ENCODE measurements at regions not wholly inside any gene's neighbourhood (a gene's known extent, or its start where the extent isn't known, plus 50 kb on each side); places are given as distances from the start of the nearest gene placed in this dataset.
A peak's percentile ranks its signal among the peaks of the same experiment; 100 is the strongest.

DNA sequence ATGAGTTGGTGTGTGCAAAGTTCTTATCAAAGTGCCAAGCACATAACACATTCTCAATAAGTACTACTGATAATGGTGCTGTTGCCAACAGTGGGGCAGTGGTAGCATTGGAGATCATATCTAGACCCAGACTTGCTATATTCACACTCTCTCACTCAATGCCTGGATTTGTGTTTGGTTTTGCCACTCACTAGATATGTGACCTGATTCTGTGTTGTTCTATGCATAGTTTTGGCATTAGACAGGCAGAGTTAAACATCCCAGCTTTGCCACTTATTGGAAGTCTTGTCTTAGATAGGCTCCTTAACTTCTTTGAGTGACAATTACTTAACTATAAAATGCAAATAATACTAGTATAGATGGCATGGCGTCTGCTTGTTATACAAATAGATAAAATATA is 642.6 kb upstream of the CCDC179 start:
- no peaks in the 10 kb centered on the region for H3K9me3 ChIP-seq (ENCODE audit: control insufficient read depth in 2 of 2, insufficient read depth in 1 of 2, low read length in 1 of 2)
- no peak overlapping the region for H3K4me3 ChIP-seq (ENCODE audit: low read length in 2 of 2)
- no peak for DNase-seq (ENCODE audit: low read depth in 6 of 9, low spot score in 9 of 9)
- 86% methylated on average over 1 of the region's 1 CpG for WGBS
- no peak overlapping the region for H3K27ac ChIP-seq (ENCODE audit: low read depth in 1 of 2, low read length in 1 of 2)
- no peaks in the 10 kb centered on the region for H3K36me3 ChIP-seq (ENCODE audit: control insufficient read depth in 2 of 2, insufficient read depth in 2 of 2, low read length in 1 of 2)
- no peaks in the 10 kb centered on the region for H3K27me3 ChIP-seq (ENCODE audit: control insufficient read depth in 2 of 2, insufficient read depth in 1 of 2, low read length in 1 of 2)
- H3K4me1 ChIP-seq (ENCODE audit: control insufficient read depth in 2 of 2, insufficient read depth in 2 of 2, low read length in 2 of 2) = no peaks in the 10 kb centered on the region

- Histone ChIP-seq H3K27ac (ENCODE audit: low read depth in 1 of 2, low read length in 1 of 2) (no peak overlapping the region), H3K4me3 (ENCODE audit: low read length in 2 of 2) (no peak overlapping the region), H3K27me3 (ENCODE audit: control insufficient read depth in 2 of 2, insufficient read depth in 1 of 2, low read length in 1 of 2) (no peaks in the 10 kb centered on the region), H3K9me3 (ENCODE audit: control insufficient read depth in 2 of 2, insufficient read depth in 1 of 2, low read length in 1 of 2) (no peaks in the 10 kb centered on the region), H3K36me3 (ENCODE audit: control insufficient read depth in 2 of 2, insufficient read depth in 2 of 2, low read length in 1 of 2) (no peaks in the 10 kb centered on the region), H3K4me1 (ENCODE audit: control insufficient read depth in 2 of 2, insufficient read depth in 2 of 2, low read length in 2 of 2) (no peaks in the 10 kb centered on the region)
- no peak for DNase-seq (ENCODE audit: low read depth in 6 of 9, low spot score in 9 of 9)
Observed at GRCh38 chr11:23509023-23509422, 648.7 kb upstream of the CCDC179 start.

DNA sequence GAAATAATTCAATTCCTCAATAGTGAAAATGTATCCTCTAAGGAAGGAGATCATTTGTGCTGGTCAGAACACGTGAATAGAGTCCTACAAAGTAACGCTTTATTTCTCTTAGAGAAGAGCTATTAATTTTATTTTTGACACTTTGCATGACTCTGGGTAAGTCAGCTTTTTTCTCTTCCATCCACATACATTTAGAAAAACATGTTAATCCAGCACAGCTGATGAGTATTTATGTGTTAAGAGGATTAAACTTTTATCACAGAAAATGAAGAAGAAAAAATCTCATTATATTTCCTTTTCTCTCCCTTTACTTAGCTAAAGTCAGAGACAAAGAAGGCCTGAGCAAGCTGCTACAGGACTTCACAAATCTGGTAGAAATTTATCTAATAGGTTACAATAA is 649.5 kb upstream of the CCDC179 start:
- 87% methylated on average over 2 of the region's 2 CpGs for WGBS
- no peaks in the 10 kb centered on the region for H3K9me3 ChIP-seq (ENCODE audit: control insufficient read depth in 2 of 2, insufficient read depth in 1 of 2, low read length in 1 of 2)
- no peaks in the 10 kb centered on the region for H3K27me3 ChIP-seq (ENCODE audit: control insufficient read depth in 2 of 2, insufficient read depth in 1 of 2, low read length in 1 of 2)

DNA sequence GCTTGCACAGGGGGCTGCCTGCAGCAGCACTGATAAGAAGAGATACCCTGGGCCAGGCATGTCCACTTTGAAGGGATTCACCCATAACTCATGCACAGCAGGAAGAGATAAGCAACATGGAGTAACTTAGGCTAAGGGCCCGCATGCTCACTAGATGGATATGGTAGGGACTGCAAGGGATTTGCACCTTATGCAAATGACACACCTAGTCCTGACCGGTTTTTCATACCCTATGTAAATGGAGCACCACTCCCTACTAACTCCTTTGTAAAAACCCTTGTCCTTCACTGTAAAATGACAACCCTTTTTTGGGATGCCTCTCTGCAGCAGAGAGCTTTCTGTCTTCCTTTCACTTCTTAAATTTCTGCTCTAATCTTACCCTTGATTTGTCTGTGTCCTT is 658.9 kb upstream of the CCDC179 start:
- H3K4me1 ChIP-seq (ENCODE audit: control insufficient read depth in 2 of 2, insufficient read depth in 2 of 2, low read length in 2 of 2) = no peaks in the 10 kb centered on the region
- DNase-seq (ENCODE audit: low read depth in 6 of 9, low spot score in 9 of 9) = no peak
- H3K4me3 ChIP-seq (ENCODE audit: low read length in 2 of 2) = no peak overlapping the region
- H3K36me3 ChIP-seq (ENCODE audit: control insufficient read depth in 2 of 2, insufficient read depth in 2 of 2, low read length in 1 of 2) = no peaks in the 10 kb centered on the region
- no peak overlapping the region for H3K27ac ChIP-seq (ENCODE audit: low read depth in 1 of 2, low read length in 1 of 2)
- no peaks in the 10 kb centered on the region for H3K27me3 ChIP-seq (ENCODE audit: control insufficient read depth in 2 of 2, insufficient read depth in 1 of 2, low read length in 1 of 2)
- H3K9me3 ChIP-seq (ENCODE audit: control insufficient read depth in 2 of 2, insufficient read depth in 1 of 2, low read length in 1 of 2) = no peaks in the 10 kb centered on the region
- WGBS = 95% methylated on average over 2 of the region's 2 CpGs

More for the DNA sequence above, 649.5 kb upstream of the CCDC179 start:
- Histone ChIP-seq H3K27ac (ENCODE audit: low read depth in 1 of 2, low read length in 1 of 2) (no peak overlapping the region), H3K4me3 (ENCODE audit: low read length in 2 of 2) (no peak overlapping the region), H3K4me1 (ENCODE audit: control insufficient read depth in 2 of 2, insufficient read depth in 2 of 2, low read length in 2 of 2) (no peaks in the 10 kb centered on the region), H3K36me3 (ENCODE audit: control insufficient read depth in 2 of 2, insufficient read depth in 2 of 2, low read length in 1 of 2) (no peaks in the 10 kb centered on the region)
- no peak for DNase-seq (ENCODE audit: low read depth in 6 of 9, low spot score in 9 of 9)

DNA sequence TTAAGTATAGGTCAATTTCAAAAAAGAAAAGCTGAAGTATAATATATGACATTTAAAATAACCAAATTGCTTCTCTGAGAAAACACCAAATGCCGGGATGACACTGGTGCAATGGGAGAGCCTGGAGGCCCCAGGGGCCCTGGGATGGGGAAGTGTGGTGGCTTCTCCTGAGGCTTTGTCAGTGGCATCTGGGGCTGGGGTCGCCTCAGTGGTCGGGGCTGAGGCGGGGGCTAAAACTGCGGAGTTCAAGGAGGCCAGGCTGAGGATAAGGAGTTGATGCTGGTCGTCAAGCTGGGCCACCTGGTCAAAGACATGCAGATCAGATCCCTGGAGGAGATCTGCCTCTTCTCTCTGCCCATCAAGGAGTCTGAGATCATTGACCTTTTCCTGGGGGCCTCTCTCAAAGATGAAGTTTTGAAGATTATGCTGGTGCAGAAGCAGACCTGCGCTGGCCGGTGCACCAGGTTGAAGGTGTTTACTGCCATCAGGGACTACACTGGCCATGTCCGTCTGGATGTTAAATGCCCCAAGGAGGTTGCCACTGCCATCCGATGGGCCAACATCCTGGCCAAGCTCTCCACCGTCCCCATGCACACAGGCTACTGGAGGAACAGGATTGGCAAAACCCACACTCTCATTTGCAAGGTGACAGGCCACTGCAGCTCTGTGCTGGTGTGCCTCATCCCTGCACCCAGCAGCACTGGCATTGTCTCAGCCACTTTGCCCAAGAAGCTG is 660.1 kb upstream of the CCDC179 start:
- H3K4me3 ChIP-seq (ENCODE audit: low read length in 2 of 2) = no peak overlapping the region
- H3K9me3 ChIP-seq (ENCODE audit: control insufficient read depth in 2 of 2, insufficient read depth in 1 of 2, low read length in 1 of 2) = no peaks in the 10 kb centered on the region
- WGBS = 98% methylated on average over 11 of the region's 11 CpGs
- H3K36me3 ChIP-seq (ENCODE audit: control insufficient read depth in 2 of 2, insufficient read depth in 2 of 2, low read length in 1 of 2) = no peaks in the 10 kb centered on the region
- H3K4me1 ChIP-seq (ENCODE audit: control insufficient read depth in 2 of 2, insufficient read depth in 2 of 2, low read length in 2 of 2) = no peaks in the 10 kb centered on the region
- DNase-seq (ENCODE audit: low read depth in 6 of 9, low spot score in 9 of 9) = no peak
- H3K27ac ChIP-seq (ENCODE audit: low read depth in 1 of 2, low read length in 1 of 2) = no peak overlapping the region
- no peaks in the 10 kb centered on the region for H3K27me3 ChIP-seq (ENCODE audit: control insufficient read depth in 2 of 2, insufficient read depth in 1 of 2, low read length in 1 of 2)

GRCh38 chr11:23536907-23537306 is 676.6 kb upstream of the CCDC179 start:
- DNase-seq (ENCODE audit: low read depth in 6 of 9, low spot score in 9 of 9) = no peak
- WGBS = 87% methylated on average over 4 of the region's 4 CpGs
- no peaks in the 10 kb centered on the region for H3K27me3 ChIP-seq (ENCODE audit: control insufficient read depth in 2 of 2, insufficient read depth in 1 of 2, low read length in 1 of 2)

GRCh38 chr11:23539556-23539955 is 679.3 kb upstream of the CCDC179 start:
- no peaks in the 10 kb centered on the region for H3K4me1 ChIP-seq (ENCODE audit: control insufficient read depth in 2 of 2, insufficient read depth in 2 of 2, low read length in 2 of 2)
- no peak overlapping the region for H3K27ac ChIP-seq (ENCODE audit: low read depth in 1 of 2, low read length in 1 of 2)
- no peak for DNase-seq (ENCODE audit: low read depth in 6 of 9, low spot score in 9 of 9)
- 80% methylated on average over 5 of the region's 5 CpGs for WGBS
- no peaks in the 10 kb centered on the region for H3K36me3 ChIP-seq (ENCODE audit: control insufficient read depth in 2 of 2, insufficient read depth in 2 of 2, low read length in 1 of 2)
- H3K9me3 ChIP-seq (ENCODE audit: control insufficient read depth in 2 of 2, insufficient read depth in 1 of 2, low read length in 1 of 2) = no peaks in the 10 kb centered on the region
- no peaks in the 10 kb centered on the region for H3K27me3 ChIP-seq (ENCODE audit: control insufficient read depth in 2 of 2, insufficient read depth in 1 of 2, low read length in 1 of 2)
- H3K4me3 ChIP-seq (ENCODE audit: low read length in 2 of 2) = no peak overlapping the region

More at GRCh38 chr11:23536907-23537306, 676.6 kb upstream of the CCDC179 start:
- Histone ChIP-seq H3K4me3 (ENCODE audit: low read length in 2 of 2) (no peak overlapping the region), H3K4me1 (ENCODE audit: control insufficient read depth in 2 of 2, insufficient read depth in 2 of 2, low read length in 2 of 2) (no peaks in the 10 kb centered on the region), H3K9me3 (ENCODE audit: control insufficient read depth in 2 of 2, insufficient read depth in 1 of 2, low read length in 1 of 2) (no peaks in the 10 kb centered on the region), H3K36me3 (ENCODE audit: control insufficient read depth in 2 of 2, insufficient read depth in 2 of 2, low read length in 1 of 2) (no peaks in the 10 kb centered on the region), H3K27ac (ENCODE audit: low read depth in 1 of 2, low read length in 1 of 2) (no peak overlapping the region)

GRCh38 chr11:23540101-23540561 is 679.9 kb upstream of the CCDC179 start:
- Histone ChIP-seq H3K9me3 (ENCODE audit: control insufficient read depth in 2 of 2, insufficient read depth in 1 of 2, low read length in 1 of 2) (no peaks in the 10 kb centered on the region), H3K4me1 (ENCODE audit: control insufficient read depth in 2 of 2, insufficient read depth in 2 of 2, low read length in 2 of 2) (no peaks in the 10 kb centered on the region), H3K4me3 (ENCODE audit: low read length in 2 of 2) (no peak overlapping the region), H3K27me3 (ENCODE audit: control insufficient read depth in 2 of 2, insufficient read depth in 1 of 2, low read length in 1 of 2) (no peaks in the 10 kb centered on the region), H3K27ac (ENCODE audit: low read depth in 1 of 2, low read length in 1 of 2) (no peak overlapping the region), H3K36me3 (ENCODE audit: control insufficient read depth in 2 of 2, insufficient read depth in 2 of 2, low read length in 1 of 2) (no peaks in the 10 kb centered on the region)
- peak in 8 of 9 donors; percentile 1 to 44 (median 18) for DNase-seq (ENCODE audit: low read depth in 6 of 9, low spot score in 9 of 9)
- 14% methylated on average over 8 of the region's 8 CpGs for WGBS

DNA sequence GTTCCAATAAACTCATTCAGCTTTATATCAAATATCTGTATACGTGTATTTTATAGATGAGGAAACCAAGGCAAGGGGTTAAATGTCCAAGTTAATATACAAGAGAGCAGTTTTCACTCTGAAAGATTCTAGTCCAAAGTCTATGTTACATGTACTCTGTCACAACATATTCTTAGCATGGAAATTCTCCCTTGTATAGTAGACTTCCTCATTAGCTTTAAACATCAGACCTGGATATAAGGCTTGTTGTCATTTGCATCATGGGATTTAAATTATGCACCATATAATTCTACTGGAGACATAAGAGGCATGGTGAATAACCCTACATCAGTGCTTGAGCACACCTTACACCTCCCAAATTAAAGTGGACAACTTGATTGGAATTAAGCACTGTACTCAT is 681.9 kb upstream of the CCDC179 start:
- H3K27ac ChIP-seq (ENCODE audit: low read depth in 1 of 2, low read length in 1 of 2) = no peak overlapping the region
- no peak overlapping the region for H3K4me3 ChIP-seq (ENCODE audit: low read length in 2 of 2)
- no peaks in the 10 kb centered on the region for H3K9me3 ChIP-seq (ENCODE audit: control insufficient read depth in 2 of 2, insufficient read depth in 1 of 2, low read length in 1 of 2)
- H3K27me3 ChIP-seq (ENCODE audit: control insufficient read depth in 2 of 2, insufficient read depth in 1 of 2, low read length in 1 of 2) = no peaks in the 10 kb centered on the region
- no peaks in the 10 kb centered on the region for H3K4me1 ChIP-seq (ENCODE audit: control insufficient read depth in 2 of 2, insufficient read depth in 2 of 2, low read length in 2 of 2)
- WGBS = 96% methylated on average over 1 of the region's 1 CpG
- no peak for DNase-seq (ENCODE audit: low read depth in 6 of 9, low spot score in 9 of 9)
- no peaks in the 10 kb centered on the region for H3K36me3 ChIP-seq (ENCODE audit: control insufficient read depth in 2 of 2, insufficient read depth in 2 of 2, low read length in 1 of 2)

Measured in thymus (tissue), 11 donors.